MCF 10A (cell line): ENCODE measurements at regions not wholly inside any gene's neighbourhood (a gene's known extent, or its start where the extent isn't known, plus 50 kb on each side); places are given as distances from the start of the nearest gene placed in this dataset.

Source experiments
- BruUV-seq: library from RNA; stranded (reverse); fragments of 400-500 nt; replicated peaks from 2 replicates; lab custom pipeline; 2021; lab: Mats Ljungman, UMichigan
- CTCF ChIA-PET: fragments of 300-600 bp; sonication (Branson Sonifier 250); formaldehyde crosslinking; extraction: SDS; loops from one replicate; lab custom pipeline; 2021; ENCODE audit warnings: antibody characterized with exemption, inconsistent platforms; lab: Yijun Ruan, JAX
- POLR2A ChIA-PET: fragments of 300-600, 350-650 bp; sonication (Branson Sonifier 250); formaldehyde crosslinking; extraction: SDS; loops from one replicate; lab custom pipeline; 2020; ENCODE audit warnings: antibody characterized with exemption, inconsistent platforms; lab: Yijun Ruan, JAX
- DNase-seq: peaks from one replicate; pipeline ENCODE4 v3.0.0-alpha.2; 2018; ENCODE audit not compliant: unreplicated experiment
- H3K27ac Mint-ChIP-seq: one replicate; pipeline ENCODE4 v1.8.0; 2022; ENCODE audit warnings: mild to moderate bottlenecking, low read depth, mixed read lengths; ENCODE audit not compliant: unreplicated experiment
- H3K27me3 Mint-ChIP-seq: one replicate; pipeline ENCODE4 v1.8.0; 2022; ENCODE audit warnings: mixed read lengths; ENCODE audit not compliant: insufficient read depth, unreplicated experiment
- H3K36me3 Mint-ChIP-seq: one replicate; pipeline ENCODE4 v1.8.0; 2022; ENCODE audit warnings: mild to moderate bottlenecking, moderate library complexity, mixed read lengths; ENCODE audit not compliant: insufficient read depth, unreplicated experiment
- H3K4me1 Mint-ChIP-seq: one replicate; pipeline ENCODE4 v1.8.0; 2022; ENCODE audit warnings: mixed read lengths; ENCODE audit not compliant: insufficient read depth, unreplicated experiment
- H3K4me3 Mint-ChIP-seq: one replicate; pipeline ENCODE4 v1.8.0; 2022; ENCODE audit warnings: mild to moderate bottlenecking, moderate library complexity, mixed read lengths; ENCODE audit not compliant: unreplicated experiment
- H3K9me3 Mint-ChIP-seq: one replicate; pipeline ENCODE4 v1.8.0; 2022; ENCODE audit warnings: mixed read lengths; ENCODE audit not compliant: unreplicated experiment
- intact Hi-C: fragments of 100-400 bp; cut with micrococcal nuclease; formaldehyde crosslinking; loops from 2 replicates; pipeline ENCODE4 v1.14.1; 2022
- TF ChIP-seq, protein P1 (sequence below): fragments of 200-600 bp; IDR thresholded peaks from one replicate; pipeline ENCODE4 v1.8.0; 2022; ENCODE audit warnings: antibody characterized with exemption, mild to moderate bottlenecking; ENCODE audit not compliant: unreplicated experiment

- BruUV-seq: no TSS peak
- no peak for DNase-seq
- no peaks in the 10 kb centered on the region for H3K4me1 Mint-ChIP-seq
- ChIA-PET CTCF (no interaction called here), POLR2A (interaction anchor here (0.6 kb wide), 1 partner anchor 406 kb away, joined by 3 read pairs; no protein-coding TSS in a partner anchor)
- intact Hi-C loops: no loop called here
- H3K36me3 Mint-ChIP-seq: no peaks in the 10 kb centered on the region
- no peak overlapping the region for H3K4me3 Mint-ChIP-seq
- TF ChIP-seq, protein P1, sequence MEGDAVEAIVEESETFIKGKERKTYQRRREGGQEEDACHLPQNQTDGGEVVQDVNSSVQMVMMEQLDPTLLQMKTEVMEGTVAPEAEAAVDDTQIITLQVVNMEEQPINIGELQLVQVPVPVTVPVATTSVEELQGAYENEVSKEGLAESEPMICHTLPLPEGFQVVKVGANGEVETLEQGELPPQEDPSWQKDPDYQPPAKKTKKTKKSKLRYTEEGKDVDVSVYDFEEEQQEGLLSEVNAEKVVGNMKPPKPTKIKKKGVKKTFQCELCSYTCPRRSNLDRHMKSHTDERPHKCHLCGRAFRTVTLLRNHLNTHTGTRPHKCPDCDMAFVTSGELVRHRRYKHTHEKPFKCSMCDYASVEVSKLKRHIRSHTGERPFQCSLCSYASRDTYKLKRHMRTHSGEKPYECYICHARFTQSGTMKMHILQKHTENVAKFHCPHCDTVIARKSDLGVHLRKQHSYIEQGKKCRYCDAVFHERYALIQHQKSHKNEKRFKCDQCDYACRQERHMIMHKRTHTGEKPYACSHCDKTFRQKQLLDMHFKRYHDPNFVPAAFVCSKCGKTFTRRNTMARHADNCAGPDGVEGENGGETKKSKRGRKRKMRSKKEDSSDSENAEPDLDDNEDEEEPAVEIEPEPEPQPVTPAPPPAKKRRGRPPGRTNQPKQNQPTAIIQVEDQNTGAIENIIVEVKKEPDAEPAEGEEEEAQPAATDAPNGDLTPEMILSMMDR: no peak
- peaks cover 49% of the 10 kb centered on the region for H3K27me3 Mint-ChIP-seq
- H3K9me3 Mint-ChIP-seq: no peaks in the 10 kb centered on the region
- H3K27ac Mint-ChIP-seq: no peak overlapping the region
Measured at GRCh38 chr9:99288830-99289229, 66.7 kb downstream of the SEC61B start.

- POLR2A ChIA-PET: no interaction called here
- peaks cover 38% of the 10 kb centered on the region for H3K27me3 Mint-ChIP-seq
- DNase-seq: no peak
- intact Hi-C loops: no loop called here
- BruUV-seq: no TSS peak
- H3K4me1 Mint-ChIP-seq: no peaks in the 10 kb centered on the region
- no peaks in the 10 kb centered on the region for H3K9me3 Mint-ChIP-seq
- H3K36me3 Mint-ChIP-seq: no peaks in the 10 kb centered on the region
- CTCF ChIA-PET: no interaction called here
- no peak overlapping the region for H3K4me3 Mint-ChIP-seq
- TF ChIP-seq, protein P1: no peak
- H3K27ac Mint-ChIP-seq: no peak overlapping the region
Measured at GRCh38 chr9:99294850-99295461, 72.9 kb downstream of the SEC61B start.

GRCh38 chr9:99296291-99296951 lies 74.3 kb downstream of the SEC61B start:
- H3K27ac Mint-ChIP-seq: no peak overlapping the region
- POLR2A ChIA-PET: no interaction called here
- CTCF ChIA-PET: interaction anchor here (1.1 kb wide), 1 partner anchor 55 kb away, joined by 3 read pairs; no protein-coding TSS in a partner anchor
- peaks cover 37% of the 10 kb centered on the region for H3K27me3 Mint-ChIP-seq
- no peak overlapping the region for H3K4me3 Mint-ChIP-seq
- BruUV-seq: no TSS peak
- no peaks in the 10 kb centered on the region for H3K4me1 Mint-ChIP-seq
- no peaks in the 10 kb centered on the region for H3K9me3 Mint-ChIP-seq
- intact Hi-C loops: no loop called here
- DNase-seq: no peak
- H3K36me3 Mint-ChIP-seq: no peaks in the 10 kb centered on the region
- TF ChIP-seq, protein P1: no peak

DNA sequence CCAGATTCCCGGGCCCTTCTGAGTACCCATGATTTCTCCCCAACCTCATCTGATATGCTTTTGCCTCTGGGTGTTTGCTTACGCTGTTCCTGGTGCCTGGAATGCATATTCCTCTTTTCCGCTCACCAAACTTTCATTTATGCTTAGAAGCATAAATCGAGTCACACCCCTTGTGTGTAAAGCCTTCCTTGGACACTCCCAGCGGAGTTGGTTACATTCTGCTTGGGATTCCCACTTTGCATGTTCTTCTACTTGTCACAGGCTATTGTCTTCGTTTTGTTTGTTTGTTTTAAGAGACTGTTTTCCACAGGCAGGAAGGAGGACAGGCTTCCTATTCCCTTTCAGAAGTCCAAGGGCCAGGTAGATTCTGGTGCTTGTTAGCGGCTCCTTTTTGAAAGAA lies 76.5 kb downstream of the SEC61B start:
- ChIA-PET CTCF (no interaction called here), POLR2A (no interaction called here)
- Mint-ChIP-seq H3K36me3 (no peaks in the 10 kb centered on the region), H3K27ac (no peak overlapping the region), H3K9me3 (no peaks in the 10 kb centered on the region), H3K4me1 (no peaks in the 10 kb centered on the region), H3K27me3 (peaks cover 15% of the 10 kb centered on the region), H3K4me3 (no peak overlapping the region)
- DNase-seq: no peak
- TF ChIP-seq, protein P1: no peak
- no TSS peak for BruUV-seq
- intact Hi-C loops: no loop called here
